GM12878 (cell line): ENCODE measurements at regions not wholly inside any gene's neighbourhood (a gene's known extent, or its start where the extent isn't known, plus 50 kb on each side); places are given as distances from the start of the nearest gene placed in this dataset.

Experiments
- ATAC-seq: fragments of 200-7000 bp; cut with Tn5 transposase; 3 replicates; pipeline ENCODE4 v1.9.1; 2020; ENCODE audit warnings: mild to moderate bottlenecking, moderate library complexity
- BruUV-seq: library from RNA; stranded (reverse); fragments of 400-500 nt; replicated peaks from 2 replicates; lab custom pipeline; 2021; lab: Mats Ljungman, UMichigan
- CTCF ChIA-PET: fragments of 300-600 bp; sonication (Branson Sonifier 250); formaldehyde crosslinking; extraction: SDS; loops from one replicate; lab custom pipeline; 2021; ENCODE audit warnings: inconsistent platforms; lab: Yijun Ruan, JAX
- POLR2A ChIA-PET: fragments of 350-600 bp; formaldehyde crosslinking; extraction: SDS; loops from one replicate; lab custom pipeline; 2021; ENCODE audit warnings: inconsistent platforms; lab: Charles Lee
- RAD21 ChIA-PET: fragments of 300-600 bp; sonication (Branson Sonifier 250); formaldehyde crosslinking; loops from one replicate; lab custom pipeline; 2023; ENCODE audit warnings: antibody characterized with exemption; ENCODE audit not compliant: unreplicated experiment; lab: Charles Lee
- SMC1A ChIA-PET: fragments of 300-600 bp; sonication (Branson Sonifier 250); formaldehyde crosslinking; loops from one replicate; lab custom pipeline; 2023; ENCODE audit not compliant: unreplicated experiment, uncharacterized antibody; lab: Charles Lee
- DNase-seq: peaks from one replicate; pipeline ENCODE4 v3.0.0-alpha.2; 2011; ENCODE audit warnings: low read depth, low spot score
- FAIRE-seq: peaks from 3 replicates; lab custom pipeline; 2011; peaks lifted over from hg19 to GRCh38; lab: Jason Lieb, UNC
- H2AFZ ChIP-seq: 2 replicates; pipeline ENCODE4 v1.6.0; 2011; ENCODE audit warnings: low read depth, low read length, control low read depth; ENCODE audit not compliant: control insufficient read depth
- H3K27ac ChIP-seq: 2 replicates; pipeline ENCODE4 v1.5.1; 2011; ENCODE audit warnings: control low read depth; ENCODE audit not compliant: control insufficient read depth, insufficient read depth
- H3K27me3 ChIP-seq, 2 experiments: replicated peaks in 1 of 2; 2 replicates each; pipeline versions ENCODE4 v1.6.0 to v1.6.1; 2011; ENCODE audit warnings: low read length in 1 of 2; ENCODE audit not compliant: control insufficient read depth in 2 of 2, insufficient read depth in 2 of 2
- H3K36me3 ChIP-seq, 2 experiments: 2 replicates each; pipeline ENCODE4 v1.5.1; 2011; ENCODE audit warnings: low read length in 1 of 2; ENCODE audit not compliant: control insufficient read depth in 2 of 2, insufficient read depth in 2 of 2
- H3K4me1 ChIP-seq: 2 replicates; pipeline ENCODE4 v1.6.1; 2011; ENCODE audit warnings: mild to moderate bottlenecking, low read length, moderate library complexity, mixed read lengths; ENCODE audit not compliant: control insufficient read depth, insufficient read depth
- H3K4me2 ChIP-seq: 2 replicates; pipeline ENCODE4 v1.6.0; 2011; ENCODE audit warnings: control low read depth; ENCODE audit not compliant: control insufficient read depth, insufficient read depth
- H3K4me3 ChIP-seq: fragments of 200-600 bp; sonication (generic); 2 replicates; pipeline ENCODE4 v1.5.1; 2016
- H3K79me2 ChIP-seq: 2 replicates; pipeline ENCODE4 v1.6.0; 2011; ENCODE audit warnings: low read length; ENCODE audit not compliant: control insufficient read depth, insufficient read depth
- H3K9ac ChIP-seq: 2 replicates; pipeline ENCODE4 v1.8.0; 2011; ENCODE audit warnings: low read length, control low read depth, mixed read lengths; ENCODE audit not compliant: control insufficient read depth, insufficient read depth
- H3K9me3 ChIP-seq: replicated peaks from 3 replicates; pipeline ENCODE4 v1.5.1; 2011; ENCODE audit warnings: mild to moderate bottlenecking, low read length; ENCODE audit not compliant: control insufficient read depth, insufficient read depth
- H4K20me1 ChIP-seq: 2 replicates; pipeline ENCODE4 v1.6.0; 2011; ENCODE audit not compliant: control insufficient read depth, insufficient read depth
- ATF7 ChIP-seq: fragments of 450-650 bp; IDR thresholded peaks from 2 replicates; pipeline ENCODE4 v1.6.1; 2016; ENCODE audit warnings: low read depth, mild to moderate bottlenecking
- BCLAF1 ChIP-seq: fragments of 450-650 bp; IDR thresholded peaks from 2 replicates; pipeline ENCODE4 v1.6.1; 2017; ENCODE audit warnings: antibody characterized with exemption, mild to moderate bottlenecking, moderate library complexity
- CBFB ChIP-seq: IDR thresholded peaks from 2 replicates; pipeline ENCODE4 v1.6.1; 2016; ENCODE audit warnings: antibody characterized with exemption, low read depth
- CHD1 ChIP-seq: IDR thresholded peaks from 2 replicates; pipeline ENCODE4 v1.6.1; 2012; ENCODE audit warnings: low read depth, low read length, improper control_type of control experiment
- CREM ChIP-seq: IDR thresholded peaks from 2 replicates; pipeline ENCODE4 v1.6.1; 2014; ENCODE audit warnings: antibody characterized with exemption, low read depth
- DPF2 ChIP-seq: fragments of 450-650 bp; IDR thresholded peaks from 2 replicates; pipeline ENCODE4 v1.6.1; 2017; ENCODE audit warnings: mild to moderate bottlenecking
- ESRRA ChIP-seq: IDR thresholded peaks from 2 replicates; pipeline ENCODE4 v1.6.1; 2012; ENCODE audit warnings: mild to moderate bottlenecking, low read length, improper control_type of control experiment
- HDAC6 ChIP-seq: fragments of 200-600 bp; sonication (generic); IDR thresholded peaks from one replicate; pipeline ENCODE4 v1.8.0; 2017; ENCODE audit warnings: antibody characterized with exemption; ENCODE audit not compliant: unreplicated experiment
- HSF1 ChIP-seq: fragments of 150-350 bp; IDR thresholded peaks from 2 replicates; pipeline ENCODE4 v1.6.1; 2014; ENCODE audit warnings: mild to moderate bottlenecking, low read depth, low read length
- NFYB ChIP-seq: IDR thresholded peaks from 2 replicates; pipeline ENCODE4 v1.6.1; 2011; ENCODE audit warnings: low read depth, mild to moderate bottlenecking, low read length, improper control_type of control experiment, moderate library complexity; ENCODE audit not compliant: insufficient read depth
- SMAD5 ChIP-seq: IDR thresholded peaks from 2 replicates; pipeline ENCODE4 v1.6.1; 2016; ENCODE audit warnings: antibody characterized with exemption, low read depth
- SRF ChIP-seq, 2 experiments: IDR thresholded peaks; 2 replicates each; pipeline ENCODE4 v1.6.1; 2011; ENCODE audit warnings: low read depth in 2 of 2, low read length in 2 of 2, mild to moderate bottlenecking in 1 of 2, moderate library complexity in 1 of 2
- WGBS: methylation state at CpG from one replicate; pipeline ENCODE4 v1.1.6; 2016; ENCODE audit warnings: low lambda C conversion rate; ENCODE audit not compliant: insufficient replicate concordance, insufficient coverage; ENCODE audit errors: missing lambda C conversion rate; 5-methylcytosine and 5-hydroxymethylcytosine counted together
- in situ Hi-C: fragments of 300-500 bp; cut with MboI; formaldehyde crosslinking; loops from 9 replicates; pipeline ENCODE4 v1.14.3; 2018; ENCODE audit warnings: mixed read lengths
- intact Hi-C: fragments of 100-400 bp; cut with micrococcal nuclease; formaldehyde crosslinking; loops from one replicate; pipeline ENCODE4 v1.14.2; 2022; ENCODE audit not compliant: unreplicated experiment
- TF ChIP-seq, protein P1 (sequence below): IDR thresholded peaks from 2 replicates; pipeline ENCODE4 v1.6.1; 2011; ENCODE audit warnings: mild to moderate bottlenecking, low read depth, low read length, moderate library complexity; ENCODE audit not compliant: insufficient replicate concordance
- TF ChIP-seq, protein P2 (sequence below): fragments of 450-650 bp; IDR thresholded peaks from 2 replicates; pipeline ENCODE4 v1.6.1; 2018; ENCODE audit warnings: borderline replicate concordance, mild to moderate bottlenecking; ENCODE audit not compliant: partially characterized antibody

DNA sequence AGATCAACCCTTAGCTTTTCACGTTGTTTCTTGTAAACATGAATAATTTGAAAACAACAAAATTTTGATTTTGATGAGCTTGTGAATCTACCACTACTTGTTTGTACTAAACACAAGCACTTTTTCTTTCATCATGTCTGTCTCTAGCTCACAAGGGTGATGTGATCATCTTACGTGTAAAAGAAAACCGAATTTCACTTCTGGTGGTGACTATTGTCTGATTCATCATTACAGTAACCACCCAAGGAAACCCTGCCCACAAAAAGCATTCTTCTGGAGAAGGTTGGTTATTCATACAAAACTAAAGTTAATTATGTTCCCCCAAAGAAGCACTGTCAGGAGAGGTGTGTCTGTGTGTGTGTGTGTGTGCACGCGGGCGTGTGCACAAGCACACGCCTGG is 285.4 kb downstream of the ZNF516 start:
- peak; percentile 53 for ATAC-seq
- intact Hi-C loops = no loop called here
- TF ChIP-seq SRF (IDR thresholded peaks at IDR 0.05; ENCODE audit: low read depth in 2 of 2, low read length in 2 of 2) (no peak), CHD1 (no peak), DPF2 (no peak), BCLAF1 (no peak), ATF7 (no peak), CREM (no peak), HDAC6 (no peak), HSF1 (no peak), SMAD5 (no peak), NFYB (no peak), ESRRA (no peak), CBFB (no peak)
- TF ChIP-seq, protein P1, sequence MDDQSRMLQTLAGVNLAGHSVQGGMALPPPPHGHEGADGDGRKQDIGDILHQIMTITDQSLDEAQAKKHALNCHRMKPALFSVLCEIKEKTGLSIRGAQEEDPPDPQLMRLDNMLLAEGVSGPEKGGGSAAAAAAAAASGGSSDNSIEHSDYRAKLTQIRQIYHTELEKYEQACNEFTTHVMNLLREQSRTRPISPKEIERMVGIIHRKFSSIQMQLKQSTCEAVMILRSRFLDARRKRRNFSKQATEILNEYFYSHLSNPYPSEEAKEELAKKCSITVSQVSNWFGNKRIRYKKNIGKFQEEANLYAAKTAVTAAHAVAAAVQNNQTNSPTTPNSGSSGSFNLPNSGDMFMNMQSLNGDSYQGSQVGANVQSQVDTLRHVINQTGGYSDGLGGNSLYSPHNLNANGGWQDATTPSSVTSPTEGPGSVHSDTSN = no peak
- TF ChIP-seq, protein P2, sequence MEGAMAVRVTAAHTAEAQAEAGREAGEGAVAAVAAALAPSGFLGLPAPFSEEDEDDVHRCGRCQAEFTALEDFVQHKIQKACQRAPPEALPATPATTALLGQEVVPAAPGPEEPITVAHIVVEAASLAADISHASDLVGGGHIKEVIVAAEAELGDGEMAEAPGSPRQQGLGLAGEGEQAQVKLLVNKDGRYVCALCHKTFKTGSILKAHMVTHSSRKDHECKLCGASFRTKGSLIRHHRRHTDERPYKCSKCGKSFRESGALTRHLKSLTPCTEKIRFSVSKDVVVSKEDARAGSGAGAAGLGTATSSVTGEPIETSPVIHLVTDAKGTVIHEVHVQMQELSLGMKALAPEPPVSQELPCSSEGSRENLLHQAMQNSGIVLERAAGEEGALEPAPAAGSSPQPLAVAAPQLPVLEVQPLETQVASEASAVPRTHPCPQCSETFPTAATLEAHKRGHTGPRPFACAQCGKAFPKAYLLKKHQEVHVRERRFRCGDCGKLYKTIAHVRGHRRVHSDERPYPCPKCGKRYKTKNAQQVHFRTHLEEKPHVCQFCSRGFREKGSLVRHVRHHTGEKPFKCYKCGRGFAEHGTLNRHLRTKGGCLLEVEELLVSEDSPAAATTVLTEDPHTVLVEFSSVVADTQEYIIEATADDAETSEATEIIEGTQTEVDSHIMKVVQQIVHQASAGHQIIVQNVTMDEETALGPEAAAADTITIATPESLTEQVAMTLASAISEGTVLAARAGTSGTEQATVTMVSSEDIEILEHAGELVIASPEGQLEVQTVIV = no peak
- TF ChIP-seq, all 136 proteins: peak for 0
- H2AFZ ChIP-seq = no peak overlapping the region
- no peak overlapping the region for H3K27ac ChIP-seq
- no peaks in the 10 kb centered on the region for H3K27me3 ChIP-seq
- RAD21 ChIA-PET = interaction anchor here (0.6 kb wide), 1 partner anchor 478 kb away, joined by 3 read pairs; no protein-coding TSS in a partner anchor
- H3K9ac ChIP-seq = no peak overlapping the region
- CTCF ChIA-PET = interaction anchor here (0.9 kb wide), 1 partner anchor 44 kb away, joined by 3 read pairs; no protein-coding TSS in a partner anchor
- no TSS peak for BruUV-seq
- H3K4me3 ChIP-seq = no peak overlapping the region
- POLR2A ChIA-PET = no interaction called here
- no peaks in the 10 kb centered on the region for H3K4me1 ChIP-seq
- WGBS = 52% methylated on average over 7 of the region's 7 CpGs
- DNase-seq (no peak), FAIRE-seq (no peak)
- in situ Hi-C loops = no loop called here
- no peaks in the 10 kb centered on the region for H3K9me3 ChIP-seq
- H3K36me3 ChIP-seq = no peaks in the 10 kb centered on the region
- SMC1A ChIA-PET = interaction anchor here (0.6 kb wide), 1 partner anchor 736 kb away, joined by 3 read pairs; no protein-coding TSS in a partner anchor
- H3K79me2 ChIP-seq = no peaks in the 10 kb centered on the region
- H3K4me2 ChIP-seq = no peak overlapping the region
- no peaks in the 10 kb centered on the region for H4K20me1 ChIP-seq
